ENCODE measurements at regions not wholly inside any gene's neighbourhood (a gene's known extent, or its start where the extent isn't known, plus 50 kb on each side); places are given as distances from the start of the nearest gene placed in this dataset.
"Not testable (repeated sequence)": the region's sequence is repeated elsewhere in the genome, so short reads cannot be mapped to it uniquely, and the experiment has no call there.

GRCh38 chr9:75551861-75552260 lies 338.6 kb upstream of the PCSK5 start:
- no peak for DNase-seq

DNA sequence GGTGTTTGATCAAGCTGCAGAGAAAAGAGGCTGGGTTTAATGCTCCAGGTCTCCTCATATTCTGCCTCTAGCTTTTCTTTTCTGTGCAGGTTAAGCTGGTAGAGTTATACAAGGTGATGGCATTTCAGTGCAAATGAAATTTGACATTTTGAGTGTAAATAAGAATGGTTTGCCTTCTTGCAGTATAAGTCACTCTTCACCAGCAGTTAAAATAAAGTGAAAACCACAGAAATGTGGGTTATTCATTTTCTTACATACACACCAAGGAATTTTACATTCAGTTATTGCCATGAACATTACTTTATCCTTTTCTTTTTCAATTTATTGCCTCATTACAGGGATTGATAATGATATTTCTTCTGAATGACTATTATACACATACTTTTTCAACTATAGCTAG lies 337.5 kb upstream of the PCSK5 start:
- DNase-seq, result no peak

DNA sequence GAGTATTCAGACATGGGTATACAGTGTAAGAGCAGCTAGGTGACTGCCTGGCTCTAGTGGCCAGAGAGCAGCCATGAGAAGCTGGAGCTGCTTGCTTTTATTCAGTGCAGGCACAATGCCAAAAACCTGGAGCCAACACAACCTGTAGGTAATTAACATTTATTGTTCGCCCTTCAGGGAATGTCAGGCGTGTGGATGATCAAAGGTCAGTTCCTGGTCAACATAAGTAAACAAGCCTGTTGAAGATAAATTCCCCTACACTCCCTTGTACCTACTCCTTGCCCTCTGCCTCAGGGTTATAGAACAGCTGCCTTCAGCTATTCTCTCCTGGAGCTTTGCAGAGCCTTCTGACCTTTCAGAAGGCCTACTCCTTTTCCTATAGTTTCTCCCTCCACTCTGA lies 323.7 kb upstream of the PCSK5 start:
- DNase-seq, result not testable (repeated sequence)

DNA sequence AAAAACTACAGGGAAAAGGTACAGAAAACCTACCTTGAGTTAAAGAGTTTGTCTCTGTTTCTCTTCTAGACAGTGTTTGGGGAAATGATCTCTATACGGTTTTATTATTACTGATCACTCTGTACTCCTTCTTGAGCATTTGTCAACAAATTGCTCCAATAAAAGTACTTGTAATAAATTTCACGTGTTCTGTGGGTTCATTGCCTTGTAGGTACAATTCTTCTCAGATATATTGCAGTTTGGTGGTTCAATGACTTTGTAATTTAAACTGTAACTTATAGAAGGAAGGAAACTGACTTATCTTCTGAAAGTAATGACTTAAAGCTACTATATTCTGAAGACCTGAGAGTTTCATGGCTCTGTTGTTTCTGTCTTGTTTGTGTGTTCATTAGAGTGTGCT lies 319.9 kb upstream of the PCSK5 start:
- DNase-seq, result no peak

- DNase-seq, result no peak
Measured at GRCh38 chr9:75574569-75574968, 315.9 kb upstream of the PCSK5 start.

DNA sequence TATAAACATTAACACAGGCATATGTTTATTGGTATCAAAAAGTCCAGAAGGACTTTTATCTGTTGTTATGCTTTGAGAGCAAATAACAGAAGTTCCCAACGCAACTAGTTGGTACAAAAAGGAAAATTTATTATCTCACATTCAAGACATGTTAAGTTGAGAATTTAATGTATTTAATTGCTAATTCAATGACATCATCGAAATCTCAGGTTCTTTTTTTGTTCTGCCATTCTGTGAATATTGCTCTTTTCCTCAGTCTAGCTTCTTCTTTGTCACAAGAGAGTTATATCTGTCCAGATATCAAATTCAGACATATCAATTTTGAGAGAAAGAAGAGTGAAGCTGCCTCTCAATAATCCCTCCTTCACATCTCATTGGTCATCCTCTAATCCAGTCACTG lies 307.6 kb upstream of the PCSK5 start:
- DNase-seq, result no peak

DNA sequence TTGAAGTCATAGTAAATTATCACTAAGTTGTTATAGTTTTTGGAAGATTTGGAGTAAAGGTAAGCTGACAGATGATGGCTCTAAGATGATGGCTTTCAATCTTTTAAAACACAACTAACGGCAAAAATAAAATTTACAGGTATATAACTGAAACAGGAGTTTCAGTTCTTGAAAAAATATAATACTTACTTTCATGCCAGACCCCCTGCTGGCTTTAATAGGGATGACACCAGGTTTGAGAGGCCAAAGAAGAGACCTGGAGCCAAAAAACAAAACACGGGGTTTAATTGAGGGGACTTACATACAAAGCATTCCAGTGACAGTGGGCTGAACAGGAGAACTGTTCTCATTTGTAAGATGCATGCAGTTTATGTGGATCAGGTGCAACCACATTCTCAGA lies 301.7 kb upstream of the PCSK5 start:
- DNase-seq, result no peak

GRCh38 chr9:75589497-75589896 lies 301.0 kb upstream of the PCSK5 start:
- DNase-seq, result no peak

- no peak for DNase-seq
Measured at GRCh38 chr9:75591972-75592371, 298.5 kb upstream of the PCSK5 start.

DNA sequence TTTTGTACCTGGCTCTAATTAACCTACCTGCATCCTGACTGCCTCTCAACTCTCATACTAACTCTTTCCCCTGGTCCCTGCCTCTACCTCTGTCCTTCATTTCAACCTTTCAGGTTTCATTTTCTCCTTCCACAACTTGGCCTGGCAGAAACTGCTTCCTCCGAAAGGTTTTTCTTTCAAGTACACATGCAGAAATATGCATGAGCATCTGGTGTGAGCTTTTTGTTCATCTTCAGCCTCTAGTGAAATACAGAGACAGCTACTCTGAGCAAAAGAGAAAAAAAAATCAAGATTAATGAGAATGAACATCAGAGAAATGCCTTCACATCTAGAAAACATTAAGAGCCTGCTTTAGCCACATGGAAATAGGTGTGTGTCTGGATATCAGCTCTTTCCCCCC lies 297.9 kb upstream of the PCSK5 start:
- no peak for DNase-seq

- DNase-seq, result no peak
Measured at GRCh38 chr9:75593920-75594319, 296.6 kb upstream of the PCSK5 start.

GRCh38 chr9:75599126-75599525 lies 291.3 kb upstream of the PCSK5 start:
- DNase-seq, result no peak

DNA sequence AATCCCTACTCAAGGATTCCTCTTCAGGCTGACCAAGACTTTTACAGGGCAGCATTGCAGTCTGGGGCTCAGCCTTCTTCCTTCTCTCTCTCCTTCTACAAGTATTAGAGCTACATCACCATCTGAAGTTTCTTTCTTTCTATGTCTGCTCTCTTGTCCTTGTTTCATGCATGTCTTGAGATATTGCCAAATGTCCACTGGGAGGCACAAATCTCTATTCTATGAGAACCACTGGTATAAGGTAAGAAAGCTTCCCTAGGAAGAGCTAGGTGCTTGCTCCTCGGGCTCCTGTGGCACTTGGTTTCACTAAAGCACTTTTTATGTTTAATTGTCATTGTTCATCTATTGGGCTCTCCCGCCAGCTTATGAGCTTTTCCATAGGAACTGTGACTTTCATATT lies 289.2 kb upstream of the PCSK5 start:
- no peak for DNase-seq

DNA sequence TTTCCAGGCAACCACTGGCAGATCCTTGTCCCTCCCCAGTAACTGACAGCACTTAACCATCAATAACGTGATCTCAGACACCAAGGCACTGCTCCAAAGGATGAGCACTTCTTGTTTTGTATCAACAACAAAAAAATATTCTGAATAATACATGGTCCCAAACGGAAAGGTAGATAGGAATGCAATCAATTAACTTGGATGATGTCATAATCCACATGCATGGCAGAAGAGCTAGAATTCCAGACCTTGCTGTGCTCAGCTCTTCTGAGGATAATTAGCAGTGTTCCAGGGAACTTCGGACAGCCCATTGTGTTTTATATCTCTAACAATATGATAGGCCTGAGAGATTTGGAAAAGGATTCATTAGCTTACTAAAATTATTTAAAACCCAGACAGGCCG lies 288.4 kb upstream of the PCSK5 start:
- DNase-seq, result no peak

DNA sequence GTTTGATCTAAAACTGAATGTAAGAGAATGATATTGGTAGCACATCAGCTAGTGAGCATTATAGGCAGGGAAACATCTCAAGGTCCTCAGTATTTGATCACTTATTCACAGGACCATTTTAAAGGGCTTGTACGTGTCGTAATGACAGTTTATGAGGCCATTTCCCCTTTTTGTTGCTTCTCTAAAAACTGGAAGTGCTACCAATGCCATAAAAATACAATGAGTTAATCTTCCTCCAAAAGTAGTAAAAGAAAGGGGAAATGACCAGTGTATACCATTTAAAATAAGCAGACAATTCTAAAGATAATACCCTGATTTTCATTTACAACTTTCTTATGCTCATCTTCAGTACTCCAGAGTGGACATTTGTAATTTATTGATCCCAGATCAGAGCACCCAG lies 285.8 kb upstream of the PCSK5 start:
- DNase-seq, result no peak

DNA sequence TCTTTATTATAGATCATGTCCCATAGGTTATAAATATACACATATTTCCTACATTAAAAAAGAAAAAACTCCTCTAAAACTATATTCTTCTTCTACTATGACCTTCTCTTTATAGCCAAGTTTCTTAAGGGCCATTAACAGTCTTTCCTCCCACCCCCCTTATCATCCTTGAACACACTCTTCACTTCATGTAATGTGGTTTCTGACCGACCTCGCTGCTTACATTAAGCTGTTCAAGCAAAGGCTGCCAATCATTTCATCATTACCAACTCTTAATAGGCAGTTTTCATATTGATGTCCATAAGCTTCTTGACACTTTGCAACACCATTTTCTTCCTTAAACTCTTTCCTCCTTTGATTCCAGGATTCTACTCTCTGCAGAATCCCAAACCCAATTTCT lies 283.0 kb upstream of the PCSK5 start:
- no peak for DNase-seq

- no peak for DNase-seq
Measured at GRCh38 chr9:75609401-75609800, 281.1 kb upstream of the PCSK5 start.

DNA sequence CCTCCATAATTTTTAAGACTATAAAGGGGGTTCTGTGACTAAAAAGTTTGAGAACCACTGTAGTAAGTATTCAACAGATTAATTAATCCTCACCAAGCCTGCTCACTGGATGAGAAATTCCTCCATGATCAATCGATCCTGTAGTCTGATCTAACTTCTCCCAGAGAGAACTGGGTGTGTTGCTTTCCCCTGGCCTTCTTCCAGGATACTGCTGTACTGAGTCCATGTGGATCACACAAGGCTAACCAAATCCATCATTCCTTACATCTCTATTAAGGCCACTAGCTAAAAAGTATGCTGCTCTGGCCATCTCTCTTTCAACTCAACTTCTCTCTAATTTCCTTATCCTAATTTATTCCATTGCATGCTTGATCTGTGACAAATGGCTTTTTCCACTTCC lies 280.2 kb upstream of the PCSK5 start:
- no peak for DNase-seq

DNA sequence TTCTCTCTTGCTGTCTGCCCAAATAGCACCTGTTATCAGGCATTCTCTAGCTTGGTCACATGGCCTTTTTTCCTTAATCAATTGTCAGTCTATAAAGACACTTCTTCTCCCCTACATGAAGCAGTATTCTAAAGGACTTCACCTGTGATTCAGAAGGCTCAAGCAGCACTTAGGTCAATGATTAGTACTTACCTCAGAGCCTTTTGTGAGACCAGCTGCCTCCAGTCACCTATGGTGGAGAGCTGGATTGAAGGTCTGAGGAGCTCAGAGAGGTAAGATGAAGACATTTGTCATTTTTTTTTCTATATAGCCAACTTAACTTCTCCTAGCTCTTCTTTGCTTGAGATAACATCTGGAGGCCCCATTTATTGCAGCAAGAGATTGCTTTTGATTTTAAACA lies 278.3 kb upstream of the PCSK5 start:
- DNase-seq, result no peak

DNA sequence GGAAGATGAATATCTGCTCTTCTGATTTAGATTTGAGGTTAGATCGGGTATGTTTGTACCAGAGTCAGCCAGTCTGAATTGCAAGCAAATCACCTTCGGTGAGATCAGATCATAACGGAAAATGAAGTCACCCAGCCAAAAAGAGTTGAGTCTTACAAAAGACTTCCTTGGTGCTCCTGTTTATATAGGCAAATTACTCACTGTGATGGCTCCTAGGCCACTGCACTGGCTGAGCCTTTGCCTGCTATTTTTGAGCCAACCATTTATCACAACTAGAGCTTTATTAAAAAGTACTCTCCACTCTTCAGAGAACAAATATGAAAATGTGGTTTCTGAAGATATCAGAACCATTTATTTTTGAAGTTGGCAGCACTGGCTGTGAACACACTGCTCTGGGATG lies 277.7 kb upstream of the PCSK5 start:
- no peak for DNase-seq

GRCh38 chr9:75615284-75615683 lies 275.2 kb upstream of the PCSK5 start:
- DNase-seq, result no peak

GRCh38 chr9:75616052-75616451 lies 274.4 kb upstream of the PCSK5 start:
- no peak for DNase-seq

- no peak for DNase-seq
Measured at GRCh38 chr9:75616841-75617566, 273.5 kb upstream of the PCSK5 start.

- DNase-seq, result no peak
Measured at GRCh38 chr9:75623462-75623861, 267.0 kb upstream of the PCSK5 start.

DNA sequence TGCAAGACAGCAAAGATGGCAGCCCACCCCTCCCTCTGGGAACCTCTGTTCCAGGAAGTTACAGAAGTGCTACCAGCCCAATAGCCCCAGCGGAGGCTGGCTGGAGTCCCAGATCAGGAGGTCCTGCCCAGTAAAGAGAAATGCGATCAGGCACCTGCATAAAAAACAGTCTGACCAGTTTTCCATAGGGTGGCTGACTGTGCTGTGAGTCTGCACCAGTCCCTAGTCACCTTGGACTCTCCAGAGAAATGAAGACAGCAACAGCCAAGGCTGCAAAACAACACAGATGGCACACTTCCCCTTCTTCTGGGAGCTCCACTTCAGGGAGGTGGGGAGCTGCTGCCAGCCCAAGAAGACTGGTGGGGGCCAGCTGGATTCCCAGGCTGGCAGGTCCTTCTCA lies 265.5 kb upstream of the PCSK5 start:
- DNase-seq, result no peak

DNA sequence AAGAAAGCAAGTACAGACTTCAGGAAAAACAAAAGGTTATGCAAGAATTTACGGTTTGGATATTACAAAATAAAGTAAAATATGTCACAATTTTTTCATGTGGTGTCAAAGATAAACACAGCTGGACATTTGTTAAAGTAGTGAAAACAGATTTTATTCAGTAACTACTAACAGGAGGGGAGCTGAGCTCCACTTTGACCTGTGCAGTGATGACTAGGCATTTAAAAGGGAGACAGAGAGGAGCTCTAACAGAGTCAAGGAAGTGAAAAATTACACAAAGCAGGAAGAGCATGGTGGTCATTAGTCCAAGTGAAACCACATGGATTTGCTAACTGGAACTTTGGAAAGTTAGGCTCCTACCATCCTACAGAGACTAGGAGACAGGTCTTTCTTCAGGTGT lies 263.6 kb upstream of the PCSK5 start:
- DNase-seq, result no peak

All from retina (tissue), 1 donor.